ENCODE measurements at regions not wholly inside any gene's neighbourhood (a gene's known extent, or its start where the extent isn't known, plus 50 kb on each side); places are given as distances from the start of the nearest gene placed in this dataset.
"Not testable (repeated sequence)": the region's sequence is repeated elsewhere in the genome, so short reads cannot be mapped to it uniquely, and the experiment has no call there.

DNA sequence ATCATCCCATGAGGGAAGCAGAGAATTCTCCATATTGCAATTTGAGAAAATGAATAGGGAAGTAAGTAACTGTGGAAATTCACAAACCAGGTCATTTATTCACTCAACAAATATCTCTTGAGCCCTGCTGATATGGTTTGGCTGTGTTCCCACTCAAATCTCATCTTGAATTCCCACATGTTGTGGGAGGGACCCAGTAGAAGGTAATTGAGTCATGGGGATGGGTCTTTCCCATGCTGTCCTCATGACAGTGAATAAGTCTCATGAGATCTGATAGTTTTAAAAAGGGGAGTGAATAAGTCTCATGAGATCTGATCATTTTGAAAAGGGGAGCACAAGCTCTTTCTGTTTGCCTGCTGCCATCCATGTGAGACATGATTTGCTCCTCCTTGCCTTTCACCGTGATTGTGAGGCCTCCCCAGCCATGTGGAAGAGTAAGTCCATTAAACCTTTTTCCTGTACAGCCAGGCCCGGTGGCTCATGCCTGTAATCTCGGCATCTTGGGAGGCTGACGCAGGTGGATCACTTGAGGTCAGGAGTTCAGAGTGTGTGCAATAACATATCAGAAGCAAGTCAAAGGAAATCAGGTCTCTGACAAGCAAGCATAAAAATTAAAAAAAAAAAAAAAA lies 193.2 kb downstream of the NDUFA10 start:
- no peak for DNase-seq

DNA sequence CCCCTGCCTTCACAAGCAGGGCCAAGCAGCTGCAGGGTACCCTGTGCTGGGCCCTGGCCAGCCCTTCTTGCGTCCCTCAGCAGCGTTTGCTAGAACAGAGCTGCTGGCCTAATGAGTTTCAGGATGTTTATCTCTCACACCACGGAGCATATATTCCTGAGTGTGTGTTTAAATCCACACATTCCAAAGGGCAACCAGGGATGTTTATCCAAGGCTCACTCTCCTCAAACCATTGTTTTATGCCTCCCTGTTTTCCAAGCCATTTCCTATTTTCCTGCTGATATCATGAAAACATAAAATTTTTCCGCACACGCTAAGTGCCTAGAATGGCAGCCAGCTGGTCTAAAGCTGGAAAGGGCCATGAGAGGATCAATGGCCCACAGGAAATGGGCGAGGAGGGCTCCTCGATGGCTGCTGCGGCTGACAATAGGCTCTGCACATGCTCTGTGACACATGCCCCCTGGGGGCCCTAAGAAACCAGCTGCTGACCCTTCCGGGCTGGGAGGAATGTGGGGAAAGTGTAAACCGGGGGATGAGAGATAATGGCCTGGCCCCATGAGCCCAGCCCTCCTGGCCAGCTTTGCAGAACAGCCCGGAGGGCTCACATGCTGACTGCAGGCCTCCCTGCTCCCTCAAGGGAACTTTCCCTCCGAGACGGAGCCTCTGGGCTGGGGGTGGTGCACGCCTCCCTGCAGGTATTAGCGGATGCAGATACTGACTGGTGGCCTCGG lies 194.0 kb downstream of the NDUFA10 start:
- no peak for DNase-seq

DNA sequence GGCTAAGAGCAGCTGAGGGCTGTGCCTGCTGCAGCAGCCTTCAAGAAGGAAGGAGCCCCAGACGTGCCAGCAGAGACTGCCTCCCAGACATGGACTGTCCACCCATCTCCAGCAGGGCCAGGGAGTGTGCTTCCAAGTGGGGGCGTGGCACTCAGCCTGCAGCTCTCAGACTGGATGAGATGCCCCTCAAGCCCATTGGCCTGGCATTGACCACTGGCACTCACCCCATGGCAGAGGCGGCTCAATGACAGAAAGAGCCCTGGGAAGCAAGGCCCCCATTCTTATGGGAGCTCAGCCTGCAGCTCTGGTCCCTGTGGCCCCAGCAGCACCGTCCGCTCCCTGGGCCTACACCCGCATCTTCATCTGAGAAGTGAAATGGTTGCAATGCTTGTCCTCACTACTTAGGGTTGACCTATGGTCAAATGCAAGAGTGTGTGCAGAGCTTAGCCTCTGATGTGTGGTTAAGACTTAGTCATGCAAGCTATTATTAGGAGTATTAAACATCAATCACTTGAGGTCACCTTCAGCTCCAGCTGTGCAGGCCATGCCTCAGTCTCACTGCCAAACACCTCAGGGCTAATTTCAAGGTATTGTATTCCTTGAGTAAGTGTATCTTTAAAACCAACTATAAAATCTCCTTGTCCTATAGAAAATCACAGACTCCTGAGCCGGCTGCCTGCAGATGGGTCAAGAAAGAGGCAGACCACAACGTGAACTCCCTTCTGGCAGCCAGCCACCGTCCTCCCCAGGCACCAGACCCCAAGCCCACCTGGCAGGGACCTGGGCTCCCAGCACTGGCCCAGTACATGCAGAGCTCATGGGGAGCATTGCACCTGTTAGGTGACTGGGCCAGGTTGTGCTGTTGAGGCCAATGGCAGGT lies 194.8 kb downstream of the NDUFA10 start:
- peak; percentile 12 for DNase-seq

DNA sequence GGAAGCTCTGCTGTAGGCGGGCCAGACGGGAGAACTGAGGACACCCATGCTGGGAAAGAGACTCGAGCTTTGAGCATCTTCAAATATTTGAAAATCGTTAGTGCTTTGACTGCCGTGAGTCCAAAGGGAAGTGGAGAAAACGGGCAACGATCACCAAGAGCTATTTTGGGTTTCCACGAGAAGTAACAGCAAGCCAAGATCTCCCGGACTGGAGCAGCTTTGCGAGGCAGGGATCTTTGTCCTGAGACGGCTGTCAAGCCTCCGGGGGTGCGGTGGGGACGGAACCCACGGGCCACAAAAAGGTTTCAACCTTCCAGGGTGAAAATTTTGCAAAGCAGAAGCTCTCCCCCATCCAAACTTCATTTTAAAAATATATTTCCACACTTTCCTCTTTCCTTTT lies 195.8 kb downstream of the NDUFA10 start:
- DNase-seq = no peak

DNA sequence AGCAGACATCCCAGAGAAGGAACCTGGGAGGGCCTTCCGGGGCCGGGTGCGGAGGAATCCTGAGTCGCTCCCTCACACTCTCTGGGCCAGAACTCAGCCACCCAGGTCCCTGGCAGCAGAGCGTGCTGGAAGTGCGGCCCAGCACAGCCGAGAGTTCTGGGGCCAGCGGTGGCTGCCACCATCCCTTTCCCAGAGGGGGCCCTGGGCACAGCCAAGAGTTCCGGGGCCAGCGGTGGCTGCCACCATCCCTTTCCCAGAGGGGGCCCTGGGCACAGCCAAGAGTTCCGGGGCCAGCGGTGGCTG lies 196.2 kb downstream of the NDUFA10 start:
- DNase-seq = not testable (repeated sequence)

DNA sequence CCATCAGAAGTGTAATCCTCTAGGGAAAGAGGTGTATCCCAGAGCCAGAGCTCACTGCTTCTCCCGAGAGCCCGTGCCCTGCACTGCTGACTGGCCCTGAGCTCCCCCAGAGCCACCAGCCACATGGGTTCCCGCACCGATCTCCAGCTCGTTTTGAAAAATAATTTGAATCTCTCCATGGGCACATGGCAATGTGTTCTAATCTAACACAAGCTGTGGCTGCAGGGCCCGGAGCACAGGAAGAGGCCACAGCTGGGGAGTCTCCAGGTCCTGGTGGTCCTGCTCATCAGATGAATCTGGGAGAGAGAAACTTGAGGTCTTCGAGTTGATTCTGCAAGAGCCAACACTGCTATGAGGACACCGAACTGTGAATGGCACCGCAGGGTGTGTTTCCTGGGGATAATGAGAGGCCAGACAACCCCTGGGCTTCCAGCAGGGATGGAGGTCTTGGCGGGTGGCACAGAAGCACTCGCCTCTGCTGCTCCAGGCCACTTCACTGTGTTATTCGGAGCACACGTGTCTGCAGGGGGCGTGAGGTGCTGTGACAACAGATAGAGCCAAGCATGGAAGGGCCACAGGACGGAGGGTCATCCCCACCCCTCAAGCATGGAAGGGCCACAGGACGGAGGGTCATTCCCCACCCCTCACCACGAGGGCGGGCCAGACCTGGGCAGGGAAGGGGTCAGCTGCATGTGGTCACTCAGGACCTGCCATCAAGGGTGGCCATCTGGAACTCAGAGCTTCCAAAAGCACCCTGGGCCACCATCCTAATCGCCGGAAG lies 196.8 kb downstream of the NDUFA10 start:
- peak; percentile 7 for DNase-seq

DNA sequence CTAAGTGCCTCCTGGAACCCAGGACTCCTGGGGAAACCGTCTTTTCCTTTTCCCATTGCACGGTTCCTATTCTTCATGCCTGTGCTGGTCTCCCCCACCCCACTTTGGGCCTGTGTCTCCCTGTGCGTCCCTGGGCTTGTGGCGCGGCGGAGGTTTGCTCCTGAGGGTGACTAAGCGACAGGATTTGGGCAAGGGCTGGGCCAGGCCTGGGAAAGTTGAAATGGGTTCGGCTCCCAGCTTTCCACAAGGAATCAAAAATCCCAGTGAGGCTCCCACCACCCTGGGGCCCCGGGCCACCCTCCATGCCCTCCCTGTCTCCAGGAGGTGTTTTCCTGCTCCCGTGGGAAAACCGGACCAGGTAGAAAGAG lies 197.6 kb downstream of the NDUFA10 start:
- DNase-seq = no peak

DNA sequence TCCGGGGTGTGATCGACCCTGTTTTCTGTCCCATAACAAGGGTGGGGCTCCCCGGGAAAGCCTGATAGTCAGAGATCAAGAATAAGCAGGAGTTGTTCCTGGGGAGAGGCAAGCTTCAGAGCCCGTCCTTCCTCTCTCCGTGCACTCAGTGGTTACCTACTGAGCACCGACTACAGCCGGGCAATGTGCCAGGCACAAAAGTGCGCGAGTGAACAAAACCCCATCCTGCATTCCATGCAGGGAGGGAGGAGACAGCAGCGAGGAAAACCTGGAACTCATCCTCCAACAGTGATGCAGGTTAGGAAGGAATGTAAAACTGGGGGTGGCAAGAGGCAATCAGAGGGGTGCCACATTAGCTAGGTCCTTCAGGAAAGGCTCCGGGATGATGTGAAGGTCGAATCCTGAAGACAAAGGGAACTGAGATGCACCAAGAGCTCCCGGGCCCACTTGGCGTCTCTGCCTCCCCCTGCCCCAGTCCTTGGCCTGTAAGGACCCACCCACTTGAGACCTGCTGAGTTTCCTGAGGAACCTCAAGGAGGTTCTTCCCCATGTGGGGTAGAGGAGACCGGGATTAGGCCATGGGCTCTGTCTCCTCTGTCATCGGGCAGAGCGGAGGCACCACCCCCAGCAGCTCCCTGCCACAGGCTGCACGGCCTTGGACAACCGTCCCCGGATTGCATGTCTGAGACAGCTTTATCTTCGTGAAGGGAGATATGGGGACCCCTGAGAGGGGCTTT lies 198.2 kb downstream of the NDUFA10 start:
- peak; percentile 9 for DNase-seq

DNA sequence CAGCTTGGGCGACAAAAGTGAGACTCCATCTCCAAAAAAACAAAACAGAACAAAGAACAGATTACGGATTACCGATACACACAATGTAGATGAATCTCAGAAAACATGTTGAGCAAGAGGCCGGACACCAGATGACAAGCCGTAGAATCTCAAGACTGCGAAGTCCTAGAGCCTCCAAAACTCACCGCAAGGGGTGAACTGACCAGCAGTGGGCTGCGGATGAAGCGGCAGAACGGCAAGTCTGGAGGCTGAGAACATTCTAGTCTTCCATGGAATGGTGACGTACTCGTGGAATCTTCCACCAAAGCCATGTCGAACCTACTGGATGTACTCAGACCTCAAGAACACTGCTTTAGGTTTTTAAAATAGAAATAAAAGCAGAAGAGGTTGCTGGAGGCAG lies 198.8 kb downstream of the NDUFA10 start:
- no peak for DNase-seq

DNA sequence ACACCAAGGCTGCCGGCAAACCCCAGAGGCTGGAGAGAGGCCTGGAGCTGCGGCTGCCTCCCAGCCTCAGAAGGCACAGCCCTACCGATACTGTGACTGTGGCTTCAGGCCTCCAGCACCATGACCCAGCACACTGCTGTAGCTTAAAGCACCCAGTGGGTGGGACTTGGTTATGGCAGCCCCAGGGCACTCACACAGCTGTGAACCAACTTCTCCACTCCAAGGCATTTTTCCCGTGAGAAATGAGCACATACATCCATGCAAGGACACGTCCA lies 199.5 kb downstream of the NDUFA10 start:
- no peak for DNase-seq

DNA sequence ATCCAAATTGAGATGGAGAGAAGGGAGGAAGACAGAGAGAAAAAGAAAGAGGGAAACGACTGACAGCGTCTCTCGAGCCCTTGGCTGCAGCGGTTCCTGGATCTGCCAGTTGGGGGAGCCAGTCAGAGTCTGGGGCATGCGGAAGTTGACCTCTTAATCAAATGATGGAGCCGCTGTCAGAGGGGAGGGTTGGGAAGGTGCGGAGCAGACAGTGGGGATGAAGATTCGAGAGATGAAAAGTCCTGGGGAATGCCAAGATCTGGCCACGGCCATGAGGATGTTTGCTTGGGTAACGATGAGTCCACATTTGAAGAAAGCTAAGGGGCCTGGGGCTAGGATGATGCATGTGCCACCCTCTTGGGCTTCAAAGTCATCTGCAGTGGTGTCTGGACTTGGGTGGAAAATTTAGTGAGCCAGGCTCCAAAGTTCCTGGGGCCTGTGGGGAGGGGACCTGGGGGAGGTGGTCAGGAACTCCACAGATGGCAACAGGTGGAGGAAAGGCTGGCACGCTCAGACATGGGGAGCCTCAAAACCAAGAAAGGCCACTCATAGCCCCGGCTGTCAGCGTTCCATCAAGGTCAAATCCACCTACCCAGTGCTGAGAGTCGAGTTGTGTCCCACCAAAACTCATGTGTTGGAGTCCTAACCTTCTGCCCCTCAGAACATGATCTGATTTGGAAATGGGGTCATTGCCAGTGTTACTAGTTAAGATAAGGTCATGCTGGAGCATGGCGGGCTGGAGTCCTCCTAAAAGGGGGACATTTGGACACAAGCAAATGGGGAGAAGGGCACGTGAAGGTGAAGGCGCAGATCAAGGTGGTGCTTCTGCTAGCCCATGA lies 200.1 kb downstream of the NDUFA10 start:
- DNase-seq = no peak

DNA sequence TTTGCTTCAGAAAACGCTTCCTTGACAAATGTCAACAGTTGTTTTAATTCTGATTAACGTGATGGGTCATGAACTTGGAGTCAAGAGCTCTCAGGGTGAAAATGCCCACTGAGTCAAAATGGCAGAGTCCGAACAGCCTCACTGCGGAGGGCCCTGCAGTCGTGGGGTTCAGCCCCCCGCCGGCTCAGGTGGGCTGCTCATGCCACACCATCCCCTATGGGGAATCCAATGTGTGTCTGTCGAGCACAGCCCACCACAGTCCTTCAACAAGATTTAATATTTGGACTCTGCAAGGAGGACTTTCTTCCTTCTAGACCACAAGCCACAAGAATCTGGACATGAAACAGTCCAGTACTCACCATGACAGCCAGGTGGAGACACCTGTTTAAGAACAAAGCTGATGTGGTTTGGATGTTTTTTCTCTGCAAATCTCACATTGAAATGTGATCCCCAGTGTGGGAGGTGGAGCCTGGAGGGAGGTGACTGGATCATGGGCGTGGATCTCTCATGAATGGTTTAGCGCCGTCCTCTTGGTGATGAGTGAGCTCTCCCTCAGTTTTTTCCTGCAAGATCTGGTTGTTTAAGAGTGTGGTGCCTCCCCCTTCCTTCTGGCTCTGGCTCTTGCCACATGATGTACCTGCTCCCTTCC lies 201.0 kb downstream of the NDUFA10 start:
- DNase-seq = peak; percentile 6

DNA sequence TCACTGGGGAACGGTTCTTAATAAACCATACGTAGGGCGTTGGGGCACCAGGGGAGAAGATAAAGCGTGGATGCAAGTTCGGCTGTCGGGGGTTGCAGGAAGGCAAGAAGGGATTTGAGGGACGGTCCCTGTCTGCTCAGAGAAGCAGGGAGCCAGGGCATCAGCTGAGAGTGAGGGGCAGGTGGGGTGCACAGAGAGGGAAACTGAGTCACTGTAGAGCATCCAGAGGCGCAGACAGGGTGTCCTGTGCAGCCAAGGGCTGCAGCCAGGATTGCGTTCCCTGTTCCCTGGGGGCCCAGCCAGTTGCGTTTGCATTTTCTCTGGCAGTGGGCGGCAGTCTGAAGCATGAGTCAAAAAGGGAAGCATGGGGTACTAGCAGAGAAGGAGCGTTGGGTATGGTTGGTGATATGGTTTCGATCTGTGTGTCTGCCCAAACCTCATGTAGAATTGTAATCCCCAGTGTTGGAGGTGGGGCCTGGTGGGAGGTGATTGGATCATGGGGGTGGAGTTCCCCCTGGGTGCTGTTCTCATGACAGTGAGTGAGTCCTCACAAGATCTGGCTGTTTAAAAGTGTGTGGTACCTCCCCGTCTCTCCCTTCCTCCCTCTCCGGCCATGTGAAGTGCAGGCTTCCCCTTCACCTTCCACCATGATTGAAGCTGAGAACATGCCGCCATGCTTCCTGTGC lies 202.9 kb downstream of the NDUFA10 start:
- DNase-seq = no peak

DNA sequence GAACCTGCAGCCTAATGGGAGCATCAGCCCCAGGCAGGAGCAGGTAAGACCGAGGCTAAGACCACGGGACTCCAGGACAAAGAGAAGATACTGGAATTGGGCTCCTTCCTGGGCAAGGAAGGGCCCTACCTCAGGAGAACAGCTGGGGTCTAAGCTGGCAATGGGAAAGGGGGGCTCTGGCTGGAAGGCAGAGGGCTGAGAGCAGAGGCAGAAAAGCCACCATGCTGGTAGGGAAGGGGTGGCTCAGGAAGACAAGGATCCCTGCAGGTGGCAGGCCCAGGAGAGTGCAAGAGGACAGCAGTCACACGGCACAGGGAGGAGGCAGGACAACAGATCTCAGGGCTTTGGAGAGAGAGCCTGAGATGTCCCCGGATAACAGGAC lies 203.5 kb downstream of the NDUFA10 start:
- DNase-seq = no peak

DNA sequence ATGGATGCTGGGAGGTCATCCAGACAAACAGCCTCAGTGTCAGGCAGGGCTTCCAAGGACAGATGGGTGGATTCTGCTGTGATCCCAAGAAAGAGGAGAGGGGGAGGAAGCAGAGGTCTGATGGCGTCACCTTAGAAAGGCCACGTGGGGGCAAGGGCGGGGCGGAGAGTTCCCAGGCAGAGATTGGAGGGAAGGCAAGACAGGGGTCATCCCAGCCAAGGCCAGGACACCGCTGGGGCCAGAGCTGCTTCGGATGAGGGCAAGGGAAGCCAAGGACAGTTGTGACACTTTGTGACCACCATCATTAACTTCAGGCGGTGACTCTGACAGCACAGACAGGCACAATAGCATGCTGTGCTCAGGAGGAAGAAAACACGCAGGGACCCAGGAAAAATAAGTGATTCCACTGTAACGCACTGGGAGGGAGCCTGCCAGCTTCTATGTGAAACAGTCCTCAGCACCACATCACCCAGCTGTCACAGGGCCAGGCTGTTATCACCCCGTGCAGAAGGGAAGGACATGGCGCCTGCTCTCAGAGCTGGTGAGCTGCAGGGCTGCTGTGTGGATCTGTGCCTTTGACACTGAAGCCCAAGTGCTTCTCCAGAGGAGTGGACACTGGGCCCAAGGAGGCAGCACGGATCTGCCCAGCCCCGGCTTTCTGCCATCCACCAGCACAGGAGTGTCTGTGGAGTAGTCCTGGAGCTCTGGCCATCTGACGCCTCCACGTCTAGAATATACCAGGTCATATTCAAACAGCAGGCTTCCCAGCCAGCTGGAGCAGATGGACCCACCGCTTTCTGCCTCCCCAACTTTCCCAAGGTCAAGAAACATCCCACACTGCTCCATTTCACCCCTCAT lies 204.1 kb downstream of the NDUFA10 start:
- no peak for DNase-seq

DNA sequence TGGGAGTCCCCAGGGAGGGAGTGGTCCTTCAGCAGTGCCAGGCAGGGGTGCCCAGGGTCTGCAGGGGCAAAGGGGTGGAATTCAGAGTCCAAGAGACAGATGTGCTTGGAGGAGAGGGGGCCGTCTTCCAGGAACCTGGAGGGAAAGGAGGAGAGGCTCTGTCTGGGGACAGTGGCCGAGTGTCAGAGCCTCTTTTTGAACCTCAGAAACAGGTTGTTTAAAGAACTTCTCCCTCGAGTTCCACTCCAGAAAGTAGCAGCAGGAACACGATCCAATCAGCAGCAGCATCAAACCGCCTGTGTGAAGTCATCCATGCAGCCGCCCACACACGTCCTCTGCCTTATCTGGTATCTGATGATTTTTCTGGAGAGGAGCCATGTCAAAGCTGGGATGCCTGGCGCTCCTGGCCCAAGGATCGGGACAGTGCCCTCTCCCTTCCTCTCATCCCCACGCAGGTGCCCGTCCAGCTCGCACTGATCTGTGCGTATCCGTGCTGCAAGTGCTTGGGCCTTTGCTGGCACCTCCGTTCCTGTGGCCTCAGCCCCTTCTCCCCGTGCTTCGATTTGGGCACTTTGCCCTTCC lies 205.1 kb downstream of the NDUFA10 start:
- DNase-seq = no peak

DNA sequence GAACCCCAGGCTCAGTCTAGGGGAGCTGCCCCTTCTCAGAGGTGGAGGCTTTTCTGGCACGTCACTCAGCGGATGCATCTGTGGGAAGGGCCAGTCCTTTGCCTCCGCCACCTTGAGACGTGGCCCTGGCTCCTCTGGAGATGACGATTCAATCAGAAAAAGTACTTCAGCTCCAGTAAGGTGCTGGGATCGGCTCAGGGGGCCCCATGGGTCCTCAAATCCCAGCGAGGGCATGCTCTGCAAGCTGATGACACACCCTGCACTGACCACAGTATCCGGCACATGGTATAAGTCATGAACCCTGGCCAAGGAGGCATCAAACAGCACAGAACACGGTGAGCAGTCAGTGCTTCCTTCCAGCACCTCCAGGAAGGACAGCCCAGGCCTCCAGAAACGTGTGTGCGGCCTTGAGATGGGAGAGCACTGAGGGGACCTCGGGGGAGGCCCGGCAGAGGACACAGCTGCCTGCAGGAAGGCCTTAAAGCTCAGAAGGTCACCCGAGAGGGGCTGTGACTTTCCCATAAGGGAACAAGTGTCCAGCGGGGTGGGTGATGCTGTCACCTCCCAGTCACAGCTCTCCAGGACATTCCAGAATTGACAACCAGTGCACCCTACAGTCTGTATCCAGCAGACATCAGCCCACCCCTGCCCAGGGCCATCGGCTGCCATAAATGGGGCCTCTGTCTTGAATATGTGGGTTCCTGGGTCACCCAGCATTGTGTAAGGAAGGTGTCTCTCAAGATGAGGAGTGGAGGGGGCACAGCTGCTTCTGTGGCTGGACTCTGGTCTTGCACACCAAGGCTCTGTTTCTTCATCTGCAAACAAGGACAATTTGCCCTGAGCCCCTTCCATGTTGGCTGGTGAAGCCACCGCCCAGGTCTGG lies 205.8 kb downstream of the NDUFA10 start:
- DNase-seq = no peak

DNA sequence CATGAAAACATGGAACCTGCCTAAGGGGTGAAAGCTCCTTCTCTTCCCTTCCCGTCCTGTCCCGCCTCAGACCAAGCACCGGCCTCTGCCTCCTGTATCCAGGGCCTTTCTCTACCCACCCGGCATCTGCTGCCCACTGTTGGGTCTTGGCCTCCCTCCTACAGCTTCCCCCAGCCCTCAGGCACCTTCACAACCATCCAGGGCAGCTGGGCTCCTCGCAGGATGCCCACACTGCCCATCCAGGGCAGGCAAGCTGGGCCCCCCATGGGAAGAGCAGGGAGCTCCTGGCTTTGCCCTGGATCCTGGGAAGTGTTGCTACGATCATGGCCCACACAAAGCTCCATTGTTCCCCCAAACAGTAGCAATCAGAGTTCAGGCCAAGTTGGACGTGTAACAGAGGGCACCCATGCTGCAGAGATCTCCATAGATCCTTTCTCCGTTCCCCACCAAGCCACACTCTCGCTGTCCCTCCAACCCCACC lies 206.6 kb downstream of the NDUFA10 start:
- DNase-seq = no peak

Measured in activated CD8-positive, alpha-beta memory T cell treated with anti-CD3 and anti-CD28 coated beads, Interleukin-2, amount 50 U/mL, for 4 hours (primary cell).